ENCODE measurements at regions not wholly inside any gene's neighbourhood (a gene's known extent, or its start where the extent isn't known, plus 50 kb on each side); places are given as distances from the start of the nearest gene placed in this dataset.

DNA sequence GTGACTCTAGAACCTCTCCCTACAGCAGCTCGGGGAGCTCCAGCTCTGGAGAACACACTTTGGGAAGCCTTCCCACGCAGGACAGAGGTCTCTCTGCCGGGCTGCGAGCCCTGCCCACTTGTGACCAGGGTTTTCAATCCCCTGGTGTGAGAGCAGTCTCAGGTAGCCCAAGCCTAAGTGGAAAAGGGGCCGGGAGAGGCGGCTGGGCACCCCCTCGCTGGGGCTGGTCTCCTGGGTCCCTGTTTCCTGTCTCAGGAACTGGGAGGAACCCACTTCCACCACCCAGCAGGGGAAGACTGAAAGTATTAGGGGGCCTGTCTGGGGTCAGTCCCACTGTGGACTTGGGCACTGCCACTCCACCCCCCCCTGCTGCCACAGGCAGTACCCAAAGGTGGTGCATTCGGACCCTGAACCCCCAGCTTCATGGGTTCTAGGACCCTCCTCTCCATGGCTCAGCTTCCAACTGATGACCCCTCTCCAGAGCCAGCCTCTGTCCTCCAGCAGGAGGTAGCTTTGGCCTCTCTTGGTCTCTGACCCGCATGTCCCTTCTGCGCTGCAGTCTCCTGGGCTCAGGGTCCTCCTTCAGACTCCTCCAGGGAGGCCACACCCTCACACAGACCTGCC, 70.0 kb downstream of the RRM2 start:
- Histone ChIP-seq H3K36me3 (ENCODE audit: control insufficient read depth in 1 of 2, insufficient read depth in 2 of 2, low read length in 2 of 2) (0 out of 4 replicates have a peak, but pooled peaks cover 0 to 6% of the 10 kb centered on the region in 2 experiments), H3K4me1 (ENCODE audit: control insufficient read depth in 1 of 2, insufficient read depth in 2 of 2, low read length in 2 of 2) (no peaks in the 10 kb centered on the region), H2AFZ (ENCODE audit: low read depth, low read length, poor library complexity, severe bottlenecking) (no peak overlapping the region), H4K20me1 (ENCODE audit: insufficient read depth) (no peaks in the 10 kb centered on the region), H3K9ac (ENCODE audit: low read length) (no peak overlapping the region), H3K4me3 (replicated peaks in 1 of 2; ENCODE audit: low read depth in 1 of 2, low read length in 2 of 2) (no peak overlapping the region), H3K79me2 (ENCODE audit: insufficient read depth, low read length) (no peaks in the 10 kb centered on the region), H3K27ac (ENCODE audit: low read depth, low read length) (no peak overlapping the region), H3K9me3 (ENCODE audit: control insufficient read depth in 1 of 2, insufficient read depth in 1 of 2, low read depth in 1 of 2, low read length in 2 of 2) (no peaks in the 10 kb centered on the region), H3K27me3 (ENCODE audit: insufficient read depth, low read length) (no peaks in the 10 kb centered on the region), H3K4me2 (ENCODE audit: low read length) (no peak overlapping the region), H3K9me2 (ENCODE audit: insufficient read depth) (no peaks in the 10 kb centered on the region)
- POLR2A ChIA-PET: no interaction called here
- DNase-seq (ENCODE audit: low read depth, low spot score): no peak
- CTCF ChIA-PET: interaction anchor here (0.6 kb wide), 1 partner anchor 444 kb away, joined by 3 read pairs; no protein-coding TSS in a partner anchor
- ATAC-seq: no peak
- RAD21 ChIA-PET (ENCODE audit: low non-redundant PET in 1 of 2, low total read pairs in 2 of 2, uncharacterized antibody in 2 of 2, unreplicated experiment in 2 of 2): no interaction called here
- intact Hi-C loops (cut with micrococcal nuclease): no loop called here
- TF ChIP-seq EZH2phosphoT487 (IDR thresholded peaks at IDR 0.05; ENCODE audit: borderline replicate concordance): no peak
- TF ChIP-seq TCF7L2 (IDR thresholded peaks at IDR 0.05; ENCODE audit: borderline replicate concordance, extremely low read depth, insufficient read depth, insufficient read length): no peak
- TF ChIP-seq ZNF274 (IDR thresholded peaks at IDR 0.05; ENCODE audit: low read depth, low read length): no peak
- TF ChIP-seq YY1 (IDR thresholded peaks at IDR 0.05; ENCODE audit: extremely low read depth, insufficient replicate concordance, low read depth, low read length): no peak
- no peak for TF ChIP-seq POLR2A (IDR thresholded peaks at IDR 0.05; ENCODE audit: borderline replicate concordance, extremely low read depth, insufficient read depth, insufficient read length)
- no TSS peak for BruUV-seq (replicated peaks)

GRCh38 chr2:10193276-10193795, 70.8 kb downstream of the RRM2 start:
- H3K79me2 ChIP-seq (ENCODE audit: insufficient read depth, low read length): no peaks in the 10 kb centered on the region
- no peaks in the 10 kb centered on the region for H3K9me2 ChIP-seq (ENCODE audit: insufficient read depth)
- H2AFZ ChIP-seq (ENCODE audit: low read depth, low read length, poor library complexity, severe bottlenecking): no peak overlapping the region
- no peak overlapping the region for H3K4me3 ChIP-seq (replicated peaks in 1 of 2; ENCODE audit: low read depth in 1 of 2, low read length in 2 of 2)
- no peak overlapping the region for H3K27ac ChIP-seq (ENCODE audit: low read depth, low read length)
- no peaks in the 10 kb centered on the region for H3K9me3 ChIP-seq (ENCODE audit: control insufficient read depth in 1 of 2, insufficient read depth in 1 of 2, low read depth in 1 of 2, low read length in 2 of 2)
- no peaks in the 10 kb centered on the region for H3K27me3 ChIP-seq (ENCODE audit: insufficient read depth, low read length)
- DNase-seq (ENCODE audit: low read depth, low spot score) (no peak), ATAC-seq (no peak)
- 0 out of 4 replicates have a peak, but pooled peaks cover 0 to 6% of the 10 kb centered on the region in 2 experiments for H3K36me3 ChIP-seq (ENCODE audit: control insufficient read depth in 1 of 2, insufficient read depth in 2 of 2, low read length in 2 of 2)
- no peaks in the 10 kb centered on the region for H3K4me1 ChIP-seq (ENCODE audit: control insufficient read depth in 1 of 2, insufficient read depth in 2 of 2, low read length in 2 of 2)
- ChIA-PET CTCF (no interaction called here), RAD21 (ENCODE audit: low non-redundant PET in 1 of 2, low total read pairs in 2 of 2, uncharacterized antibody in 2 of 2, unreplicated experiment in 2 of 2) (no interaction called here), POLR2A (no interaction called here)
- TF ChIP-seq ZNF274 (IDR thresholded peaks at IDR 0.05; ENCODE audit: low read depth, low read length): no peak
- TF ChIP-seq CBX3 (IDR thresholded peaks at IDR 0.05; ENCODE audit: low read depth): no peak
- TF ChIP-seq, protein P1, sequence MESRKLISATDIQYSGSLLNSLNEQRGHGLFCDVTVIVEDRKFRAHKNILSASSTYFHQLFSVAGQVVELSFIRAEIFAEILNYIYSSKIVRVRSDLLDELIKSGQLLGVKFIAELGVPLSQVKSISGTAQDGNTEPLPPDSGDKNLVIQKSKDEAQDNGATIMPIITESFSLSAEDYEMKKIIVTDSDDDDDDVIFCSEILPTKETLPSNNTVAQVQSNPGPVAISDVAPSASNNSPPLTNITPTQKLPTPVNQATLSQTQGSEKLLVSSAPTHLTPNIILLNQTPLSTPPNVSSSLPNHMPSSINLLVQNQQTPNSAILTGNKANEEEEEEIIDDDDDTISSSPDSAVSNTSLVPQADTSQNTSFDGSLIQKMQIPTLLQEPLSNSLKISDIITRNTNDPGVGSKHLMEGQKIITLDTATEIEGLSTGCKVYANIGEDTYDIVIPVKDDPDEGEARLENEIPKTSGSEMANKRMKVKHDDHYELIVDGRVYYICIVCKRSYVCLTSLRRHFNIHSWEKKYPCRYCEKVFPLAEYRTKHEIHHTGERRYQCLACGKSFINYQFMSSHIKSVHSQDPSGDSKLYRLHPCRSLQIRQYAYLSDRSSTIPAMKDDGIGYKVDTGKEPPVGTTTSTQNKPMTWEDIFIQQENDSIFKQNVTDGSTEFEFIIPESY (IDR thresholded peaks at IDR 0.05; ENCODE audit: extremely low read depth, insufficient replicate concordance, low read length): no peak
- no peak for TF ChIP-seq EZH2phosphoT487 (IDR thresholded peaks at IDR 0.05; ENCODE audit: borderline replicate concordance)
- TF ChIP-seq EZH2 (IDR thresholded peaks at IDR 0.05): no peak
- no peak for TF ChIP-seq ZFX (IDR thresholded peaks at IDR 0.05)
- TF ChIP-seq FOSL1 (IDR thresholded peaks at IDR 0.05; ENCODE audit: low read depth): no peak
- no peak for TF ChIP-seq SIN3A (IDR thresholded peaks at IDR 0.05; ENCODE audit: low read depth)
- TF ChIP-seq TCF7L2 (IDR thresholded peaks at IDR 0.05; ENCODE audit: borderline replicate concordance, extremely low read depth, insufficient read depth, insufficient read length): no peak
- TF ChIP-seq, protein P2, sequence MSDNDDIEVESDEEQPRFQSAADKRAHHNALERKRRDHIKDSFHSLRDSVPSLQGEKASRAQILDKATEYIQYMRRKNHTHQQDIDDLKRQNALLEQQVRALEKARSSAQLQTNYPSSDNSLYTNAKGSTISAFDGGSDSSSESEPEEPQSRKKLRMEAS (IDR thresholded peaks at IDR 0.05): no peak
- no peak for TF ChIP-seq ATF3 (IDR thresholded peaks at IDR 0.05)
- H3K4me2 ChIP-seq (ENCODE audit: low read length): no peak overlapping the region
- H3K9ac ChIP-seq (ENCODE audit: low read length): no peak overlapping the region
- no peaks in the 10 kb centered on the region for H4K20me1 ChIP-seq (ENCODE audit: insufficient read depth)
- BruUV-seq (replicated peaks): no TSS peak
- intact Hi-C loops (cut with micrococcal nuclease): no loop called here
